Neutrophil (primary cell): ENCODE measurements at regions not wholly inside any gene's neighbourhood (a gene's known extent, or its start where the extent isn't known, plus 50 kb on each side); places are given as distances from the start of the nearest gene placed in this dataset.

Experiments used
- H3K27ac ChIP-seq: fragments of 200-600 bp; sonication (generic); 2 replicates; pipeline ENCODE4 v1.5.1; 2016; ENCODE audit warnings: mild to moderate bottlenecking, moderate library complexity
- H3K27me3 ChIP-seq: fragments of 200-600 bp; sonication (generic); 2 replicates; pipeline ENCODE4 v1.6.0; 2016; ENCODE audit warnings: mild to moderate bottlenecking
- H3K36me3 ChIP-seq: fragments of 200-600 bp; sonication (generic); 2 replicates; pipeline ENCODE4 v1.5.1; 2017
- H3K4me1 ChIP-seq, 2 experiments: fragments of 200-600 bp in 1 of 2; sonication (generic) in 1 of 2; 1 replicate in 1 of 2; 2 replicates in 1 of 2; pipeline versions ENCODE4 v1.5.1 to v1.6.1; 2013 to 2016; ENCODE audit warnings: low read depth in 1 of 2, low read length in 1 of 2, mild to moderate bottlenecking in 1 of 2, moderate library complexity in 1 of 2; ENCODE audit not compliant: control insufficient read depth in 1 of 2, insufficient read depth in 1 of 2
- H3K4me3 ChIP-seq, 2 experiments: fragments of 200-600 bp in 1 of 2; sonication (generic) in 1 of 2; 1 replicate in 1 of 2; 2 replicates in 1 of 2; pipeline ENCODE4 v1.5.1; 2013 to 2016; ENCODE audit warnings: low read depth in 1 of 2, low read length in 1 of 2, mild to moderate bottlenecking in 1 of 2, moderate library complexity in 1 of 2
- H3K9me3 ChIP-seq: fragments of 200-600 bp; sonication (generic); 2 replicates; pipeline ENCODE4 v1.5.1; 2016
- CTCF ChIP-seq: fragments of 200-600 bp; sonication (generic); IDR thresholded peaks from 2 replicates; pipeline ENCODE4 v1.5.1; 2016; ENCODE audit warnings: antibody characterized with exemption

- Histone ChIP-seq H3K36me3 (no peaks in the 10 kb centered on the region), H3K27me3 (no peaks in the 10 kb centered on the region), H3K4me3 (no peak overlapping the region), H3K27ac (peak overlapping the region; percentile 68), H3K4me1 (peaks cover 43 to 56% of the 10 kb centered on the region in 2 experiments), H3K9me3 (no peaks in the 10 kb centered on the region)
- no peak for TF ChIP-seq CTCF
Measured at GRCh38 chr6:166728884-166729530, 102.0 kb upstream of the RPS6KA2 start.

- H3K36me3 ChIP-seq, result peaks cover 4% of the 10 kb centered on the region
- H3K27me3 ChIP-seq, result no peaks in the 10 kb centered on the region
- H3K27ac ChIP-seq, result no peak overlapping the region
- TF ChIP-seq CTCF, result no peak
- peaks cover 25 to 46% of the 10 kb centered on the region in 2 experiments for H3K4me1 ChIP-seq
- H3K9me3 ChIP-seq, result no peaks in the 10 kb centered on the region
- H3K4me3 ChIP-seq, result no peak overlapping the region
Measured at GRCh38 chr6:166726201-166726600, 99.2 kb upstream of the RPS6KA2 start.

- no peak overlapping the region for H3K4me3 ChIP-seq
- no peaks in the 10 kb centered on the region for H3K9me3 ChIP-seq
- peaks cover 25 to 44% of the 10 kb centered on the region in 2 experiments for H3K4me1 ChIP-seq
- no peaks in the 10 kb centered on the region for H3K27me3 ChIP-seq
- no peak overlapping the region for H3K27ac ChIP-seq
- TF ChIP-seq CTCF, result no peak
- peaks cover 4% of the 10 kb centered on the region for H3K36me3 ChIP-seq
Measured at GRCh38 chr6:166725571-166725970, 98.5 kb upstream of the RPS6KA2 start.

GRCh38 chr6:166724576-166724975 is 97.5 kb upstream of the RPS6KA2 start:
- no peak overlapping the region for H3K4me3 ChIP-seq
- H3K27ac ChIP-seq, result no peak overlapping the region
- peaks cover 4% of the 10 kb centered on the region for H3K36me3 ChIP-seq
- H3K4me1 ChIP-seq, result peaks cover 20 to 34% of the 10 kb centered on the region in 2 experiments
- no peak for TF ChIP-seq CTCF
- no peaks in the 10 kb centered on the region for H3K9me3 ChIP-seq
- no peaks in the 10 kb centered on the region for H3K27me3 ChIP-seq

GRCh38 chr6:166722785-166723184 is 95.7 kb upstream of the RPS6KA2 start:
- Histone ChIP-seq H3K4me1 (peaks cover 6 to 24% of the 10 kb centered on the region in 2 experiments), H3K4me3 (no peak overlapping the region), H3K9me3 (no peaks in the 10 kb centered on the region), H3K36me3 (peaks cover 4% of the 10 kb centered on the region), H3K27me3 (no peaks in the 10 kb centered on the region), H3K27ac (no peak overlapping the region)
- no peak for TF ChIP-seq CTCF
